ENCODE measurements at regions not wholly inside any gene's neighbourhood (a gene's known extent, or its start where the extent isn't known, plus 50 kb on each side); places are given as distances from the start of the nearest gene placed in this dataset.

GRCh38 chr7:25804154-25804553 is 347.8 kb upstream of the NFE2L3 start:
- no peak overlapping the region for H3K27ac ChIP-seq (ENCODE audit: insufficient read depth, low read depth, low read length, poor library complexity, severe bottlenecking)
- no peaks in the 10 kb centered on the region for H3K27me3 ChIP-seq (ENCODE audit: control insufficient read depth, insufficient read depth, low read length, poor library complexity, severe bottlenecking)
- no peak overlapping the region for H3K4me3 ChIP-seq (ENCODE audit: insufficient read depth, low read depth, low read length)
- no peaks in the 10 kb centered on the region for H3K4me1 ChIP-seq (ENCODE audit: control insufficient read depth, insufficient read depth, low read length)
- H3K36me3 ChIP-seq (ENCODE audit: control insufficient read depth, insufficient read depth, low read length), result no peaks in the 10 kb centered on the region
- 94 to 99% methylated on average over 4 of the region's 4 CpGs for WGBS, 2 experiments
- no peaks in the 10 kb centered on the region for H3K9me3 ChIP-seq (ENCODE audit: control insufficient read depth, low read length)

GRCh38 chr7:25805027-25805687 is 346.8 kb upstream of the NFE2L3 start:
- Histone ChIP-seq H3K4me1 (ENCODE audit: control insufficient read depth, insufficient read depth, low read length) (no peaks in the 10 kb centered on the region), H3K27me3 (ENCODE audit: control insufficient read depth, insufficient read depth, low read length, poor library complexity, severe bottlenecking) (no peaks in the 10 kb centered on the region), H3K36me3 (ENCODE audit: control insufficient read depth, insufficient read depth, low read length) (no peaks in the 10 kb centered on the region), H3K9me3 (ENCODE audit: control insufficient read depth, low read length) (no peaks in the 10 kb centered on the region), H3K4me3 (ENCODE audit: insufficient read depth, low read depth, low read length) (no peak overlapping the region), H3K27ac (ENCODE audit: insufficient read depth, low read depth, low read length, poor library complexity, severe bottlenecking) (no peak overlapping the region)
- 89 to 92% methylated on average over 3 of the region's 4 CpGs for WGBS, 2 experiments

- Histone ChIP-seq H3K4me1 (ENCODE audit: control insufficient read depth, insufficient read depth, low read length) (no peaks in the 10 kb centered on the region), H3K36me3 (ENCODE audit: control insufficient read depth, insufficient read depth, low read length) (no peaks in the 10 kb centered on the region), H3K9me3 (ENCODE audit: control insufficient read depth, low read length) (no peaks in the 10 kb centered on the region), H3K4me3 (ENCODE audit: insufficient read depth, low read depth, low read length) (no peak overlapping the region), H3K27ac (ENCODE audit: insufficient read depth, low read depth, low read length, poor library complexity, severe bottlenecking) (no peak overlapping the region), H3K27me3 (ENCODE audit: control insufficient read depth, insufficient read depth, low read length, poor library complexity, severe bottlenecking) (no peaks in the 10 kb centered on the region)
- 54 to 67% methylated on average over 1 of the region's 1 CpG for WGBS, 2 experiments
Observed at GRCh38 chr7:25807086-25807611, 344.8 kb upstream of the NFE2L3 start.

- no peak overlapping the region for H3K27ac ChIP-seq (ENCODE audit: insufficient read depth, low read depth, low read length, poor library complexity, severe bottlenecking)
- H3K4me1 ChIP-seq (ENCODE audit: control insufficient read depth, insufficient read depth, low read length), result no peaks in the 10 kb centered on the region
- H3K36me3 ChIP-seq (ENCODE audit: control insufficient read depth, insufficient read depth, low read length), result no peaks in the 10 kb centered on the region
- H3K4me3 ChIP-seq (ENCODE audit: insufficient read depth, low read depth, low read length), result no peak overlapping the region
- no peaks in the 10 kb centered on the region for H3K27me3 ChIP-seq (ENCODE audit: control insufficient read depth, insufficient read depth, low read length, poor library complexity, severe bottlenecking)
- 94 to 98% methylated on average over 5 of the region's 5 CpGs for WGBS, 2 experiments
- H3K9me3 ChIP-seq (ENCODE audit: control insufficient read depth, low read length), result no peaks in the 10 kb centered on the region
Observed at GRCh38 chr7:25809441-25809840, 342.6 kb upstream of the NFE2L3 start.

- no peaks in the 10 kb centered on the region for H3K36me3 ChIP-seq (ENCODE audit: control insufficient read depth, insufficient read depth, low read length)
- no peaks in the 10 kb centered on the region for H3K27me3 ChIP-seq (ENCODE audit: control insufficient read depth, insufficient read depth, low read length, poor library complexity, severe bottlenecking)
- 94 to 95% methylated on average over 9 of the region's 9 CpGs for WGBS, 2 experiments
- H3K4me3 ChIP-seq (ENCODE audit: insufficient read depth, low read depth, low read length), result no peak overlapping the region
- no peak overlapping the region for H3K27ac ChIP-seq (ENCODE audit: insufficient read depth, low read depth, low read length, poor library complexity, severe bottlenecking)
- no peaks in the 10 kb centered on the region for H3K9me3 ChIP-seq (ENCODE audit: control insufficient read depth, low read length)
- H3K4me1 ChIP-seq (ENCODE audit: control insufficient read depth, insufficient read depth, low read length), result no peaks in the 10 kb centered on the region
Observed at GRCh38 chr7:25812086-25812850, 339.7 kb upstream of the NFE2L3 start.

- Histone ChIP-seq H3K36me3 (ENCODE audit: control insufficient read depth, insufficient read depth, low read length) (no peaks in the 10 kb centered on the region), H3K27ac (ENCODE audit: insufficient read depth, low read depth, low read length, poor library complexity, severe bottlenecking) (no peak overlapping the region)
- WGBS, 2 experiments, result 87 to 89% methylated on average over 6 of the region's 6 CpGs
Observed at GRCh38 chr7:25813381-25813780, 338.6 kb upstream of the NFE2L3 start.

GRCh38 chr7:25815711-25816110 is 336.3 kb upstream of the NFE2L3 start:
- H3K9me3 ChIP-seq (ENCODE audit: control insufficient read depth, low read length), result no peaks in the 10 kb centered on the region
- H3K36me3 ChIP-seq (ENCODE audit: control insufficient read depth, insufficient read depth, low read length), result no peaks in the 10 kb centered on the region
- H3K27me3 ChIP-seq (ENCODE audit: control insufficient read depth, insufficient read depth, low read length, poor library complexity, severe bottlenecking), result no peaks in the 10 kb centered on the region
- H3K4me3 ChIP-seq (ENCODE audit: insufficient read depth, low read depth, low read length), result no peak overlapping the region
- H3K27ac ChIP-seq (ENCODE audit: insufficient read depth, low read depth, low read length, poor library complexity, severe bottlenecking), result no peak overlapping the region
- no peaks in the 10 kb centered on the region for H3K4me1 ChIP-seq (ENCODE audit: control insufficient read depth, insufficient read depth, low read length)
- 90 to 97% methylated on average over 2 of the region's 2 CpGs for WGBS, 2 experiments

More at GRCh38 chr7:25813381-25813780, 338.6 kb upstream of the NFE2L3 start:
- H3K9me3 ChIP-seq (ENCODE audit: control insufficient read depth, low read length), result no peaks in the 10 kb centered on the region
- H3K4me1 ChIP-seq (ENCODE audit: control insufficient read depth, insufficient read depth, low read length), result no peaks in the 10 kb centered on the region
- no peaks in the 10 kb centered on the region for H3K27me3 ChIP-seq (ENCODE audit: control insufficient read depth, insufficient read depth, low read length, poor library complexity, severe bottlenecking)
- no peak overlapping the region for H3K4me3 ChIP-seq (ENCODE audit: insufficient read depth, low read depth, low read length)

- 75 to 76% methylated on average over 5 of the region's 5 CpGs for WGBS, 2 experiments
- Histone ChIP-seq H3K27me3 (ENCODE audit: control insufficient read depth, insufficient read depth, low read length, poor library complexity, severe bottlenecking) (no peaks in the 10 kb centered on the region), H3K4me1 (ENCODE audit: control insufficient read depth, insufficient read depth, low read length) (no peaks in the 10 kb centered on the region), H3K36me3 (ENCODE audit: control insufficient read depth, insufficient read depth, low read length) (no peaks in the 10 kb centered on the region), H3K9me3 (ENCODE audit: control insufficient read depth, low read length) (no peaks in the 10 kb centered on the region), H3K4me3 (ENCODE audit: insufficient read depth, low read depth, low read length) (no peak overlapping the region), H3K27ac (ENCODE audit: insufficient read depth, low read depth, low read length, poor library complexity, severe bottlenecking) (no peak overlapping the region)
Observed at GRCh38 chr7:25820432-25821040, 331.5 kb upstream of the NFE2L3 start.

- 81 to 93% methylated on average over 2 to 3 of the region's 3 CpGs for WGBS, 2 experiments
- H3K27ac ChIP-seq (ENCODE audit: insufficient read depth, low read depth, low read length, poor library complexity, severe bottlenecking), result no peak overlapping the region
Observed at GRCh38 chr7:25821225-25821624, 330.8 kb upstream of the NFE2L3 start.

GRCh38 chr7:25822823-25823222 is 329.2 kb upstream of the NFE2L3 start:
- Histone ChIP-seq H3K36me3 (ENCODE audit: control insufficient read depth, insufficient read depth, low read length) (no peaks in the 10 kb centered on the region), H3K4me3 (ENCODE audit: insufficient read depth, low read depth, low read length) (no peak overlapping the region), H3K9me3 (ENCODE audit: control insufficient read depth, low read length) (no peaks in the 10 kb centered on the region), H3K4me1 (ENCODE audit: control insufficient read depth, insufficient read depth, low read length) (no peaks in the 10 kb centered on the region), H3K27ac (ENCODE audit: insufficient read depth, low read depth, low read length, poor library complexity, severe bottlenecking) (no peak overlapping the region), H3K27me3 (ENCODE audit: control insufficient read depth, insufficient read depth, low read length, poor library complexity, severe bottlenecking) (no peaks in the 10 kb centered on the region)
- WGBS, 2 experiments, result 73 to 86% methylated on average over 4 of the region's 4 CpGs

More at GRCh38 chr7:25821225-25821624, 330.8 kb upstream of the NFE2L3 start:
- Histone ChIP-seq H3K36me3 (ENCODE audit: control insufficient read depth, insufficient read depth, low read length) (no peaks in the 10 kb centered on the region), H3K4me1 (ENCODE audit: control insufficient read depth, insufficient read depth, low read length) (no peaks in the 10 kb centered on the region), H3K27me3 (ENCODE audit: control insufficient read depth, insufficient read depth, low read length, poor library complexity, severe bottlenecking) (no peaks in the 10 kb centered on the region), H3K9me3 (ENCODE audit: control insufficient read depth, low read length) (no peaks in the 10 kb centered on the region), H3K4me3 (ENCODE audit: insufficient read depth, low read depth, low read length) (no peak overlapping the region)
